Stimulated activated CD4-positive, alpha-beta T cell treated with anti-CD3 and anti-CD28 coated beads, Interleukin-4, amount 100 ng/mL, for 1 hour (primary cell): ENCODE measurements at regions not wholly inside any gene's neighbourhood (a gene's known extent, or its start where the extent isn't known, plus 50 kb on each side); places are given as distances from the start of the nearest gene placed in this dataset.
"Not testable (repeated sequence)": the region's sequence is repeated elsewhere in the genome, so short reads cannot be mapped to it uniquely, and the experiment has no call there.

Experiments
- DNase-seq: peaks from one replicate; pipeline ENCODE4 v3.0.0-alpha.2; 2020

DNA sequence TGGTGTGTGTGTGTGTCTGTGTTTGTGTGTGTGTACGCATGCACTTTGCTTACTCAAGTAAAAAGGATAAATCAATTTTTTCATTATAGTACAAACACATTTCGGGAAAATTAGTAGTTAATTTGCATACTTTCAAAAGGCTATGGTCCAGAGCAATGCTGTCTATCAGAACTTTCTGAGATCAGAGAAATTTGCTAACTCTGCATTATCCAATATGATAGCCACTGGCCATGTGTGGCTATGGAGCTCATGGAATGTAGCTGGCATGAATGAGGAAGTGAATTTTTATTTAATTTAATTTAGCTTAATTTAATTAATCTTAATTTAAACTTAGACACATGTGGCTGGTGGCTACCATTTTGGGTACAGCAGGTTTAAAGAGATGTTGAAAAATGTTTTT is 289.6 kb downstream of the MAT2B start:
- no peak for DNase-seq

DNA sequence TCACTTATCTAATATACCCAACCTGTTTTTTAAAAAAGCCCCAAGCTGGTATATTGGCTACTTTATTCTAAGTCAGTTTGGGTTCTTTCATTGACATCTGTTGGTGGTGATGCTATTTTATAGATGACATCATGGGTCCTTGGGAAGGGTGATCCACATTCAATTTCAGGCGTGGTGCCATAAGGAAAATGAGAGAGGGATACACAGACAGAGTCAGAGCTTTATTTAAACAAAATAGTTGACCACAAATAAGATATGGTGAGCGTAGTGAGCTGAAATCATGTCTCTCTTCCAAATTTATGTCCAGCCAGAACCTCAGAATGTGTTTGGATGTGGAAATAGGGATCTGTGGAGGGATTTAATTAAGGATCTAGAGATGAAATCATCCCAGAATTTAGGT is 302.4 kb downstream of the MAT2B start:
- DNase-seq, result no peak

DNA sequence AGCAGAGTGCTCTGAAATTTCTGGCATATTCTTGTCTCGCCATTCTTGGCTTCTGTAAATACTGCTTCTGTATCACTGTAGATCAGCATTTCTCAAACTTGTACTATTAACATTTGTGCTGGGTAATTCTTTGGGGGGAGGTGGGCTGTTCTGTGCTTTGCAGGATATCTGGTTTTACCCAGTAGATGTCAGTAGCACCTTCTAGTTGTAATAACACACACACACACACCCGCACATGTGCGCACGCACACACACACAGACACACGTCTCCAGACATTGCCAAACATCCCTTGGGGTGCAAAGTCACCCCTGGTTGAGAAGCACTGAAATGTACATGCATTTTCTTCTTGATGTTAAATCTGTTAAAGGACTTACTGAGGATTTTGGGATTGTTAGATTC is 304.1 kb downstream of the MAT2B start:
- no peak for DNase-seq

DNA sequence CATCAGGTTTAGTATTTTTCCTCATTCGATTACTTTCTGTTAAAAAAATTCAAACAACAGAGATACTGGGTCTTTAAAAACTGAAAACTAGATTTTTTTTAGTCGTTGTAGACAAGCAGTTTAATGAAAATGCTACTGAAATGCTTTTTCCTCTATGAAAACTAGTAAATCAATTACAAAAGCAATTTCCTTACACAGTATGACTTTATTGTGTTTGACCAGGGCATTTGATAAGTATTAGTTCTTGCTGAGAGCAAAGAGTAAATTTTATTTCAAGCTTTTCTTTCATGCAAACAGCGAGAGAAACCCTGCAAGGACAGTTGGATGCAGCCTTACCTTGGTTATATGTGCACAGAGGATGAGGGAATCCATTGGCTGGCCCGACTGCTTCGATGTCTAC is 308.5 kb downstream of the MAT2B start:
- DNase-seq, result no peak

DNA sequence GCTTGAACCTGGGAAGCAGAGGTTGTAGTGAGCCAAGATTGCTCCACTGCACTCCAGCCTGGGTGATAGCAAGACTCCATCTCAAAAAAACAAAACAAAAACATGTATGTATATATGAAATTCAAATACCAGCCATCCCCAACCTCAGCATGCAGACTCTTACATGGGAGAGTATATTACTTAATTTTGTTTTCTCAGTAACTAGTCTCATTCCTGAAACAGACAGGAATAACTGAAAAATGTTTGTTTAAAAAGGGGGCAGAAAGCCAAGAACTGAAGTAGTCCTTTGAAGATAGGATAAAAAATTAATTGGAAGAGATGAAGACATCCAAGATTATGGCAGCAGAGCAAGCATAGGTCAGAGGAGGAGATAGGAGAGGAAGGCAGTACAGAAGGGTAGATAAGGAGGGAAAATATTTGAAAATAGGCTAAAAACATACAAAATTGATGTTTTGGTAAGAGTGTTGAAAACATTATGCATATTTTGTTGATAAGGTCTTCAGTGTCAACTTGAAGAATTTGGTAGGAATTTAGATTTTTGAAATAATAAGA is 309.9 kb downstream of the MAT2B start:
- DNase-seq, result no peak

DNA sequence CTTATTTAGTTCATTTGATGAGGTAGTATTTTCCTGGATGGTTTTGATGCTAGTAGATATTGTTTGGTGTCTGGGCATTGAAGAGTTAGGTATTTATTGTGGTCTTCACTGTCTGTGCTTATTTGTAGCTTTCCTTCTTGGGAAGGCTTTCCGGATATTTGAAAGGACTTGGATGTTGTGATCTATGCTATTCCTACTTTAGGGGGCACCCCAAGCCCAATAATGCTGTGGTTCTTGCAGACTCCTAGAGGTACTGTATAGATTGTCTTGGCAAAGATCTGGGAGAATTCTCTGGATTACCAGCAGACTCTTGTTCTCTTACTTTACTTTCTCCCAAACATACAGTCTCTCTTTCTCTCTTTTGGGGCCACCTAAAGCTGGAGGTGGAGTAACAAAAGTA is 315.7 kb downstream of the MAT2B start:
- DNase-seq, result no peak

DNA sequence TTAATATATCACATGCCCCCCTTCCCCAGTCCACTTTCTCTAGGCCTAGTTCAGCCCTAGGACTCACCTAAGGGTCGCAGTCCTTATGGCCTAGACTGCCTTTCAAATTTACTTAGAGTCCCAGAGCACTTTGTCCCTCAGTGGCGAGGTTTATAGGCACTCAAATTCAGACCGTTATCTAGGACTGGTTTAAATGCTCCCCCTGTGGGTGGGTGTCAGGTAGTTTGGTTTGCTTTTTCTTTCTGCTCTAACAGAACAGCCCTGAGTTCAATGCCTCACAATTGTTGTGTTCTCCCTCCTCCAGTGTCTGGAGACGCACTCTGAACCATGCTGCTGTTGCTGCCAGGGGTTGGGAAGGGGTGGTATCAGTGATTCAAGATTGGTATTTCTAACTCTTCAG is 317.1 kb downstream of the MAT2B start:
- DNase-seq, result no peak

DNA sequence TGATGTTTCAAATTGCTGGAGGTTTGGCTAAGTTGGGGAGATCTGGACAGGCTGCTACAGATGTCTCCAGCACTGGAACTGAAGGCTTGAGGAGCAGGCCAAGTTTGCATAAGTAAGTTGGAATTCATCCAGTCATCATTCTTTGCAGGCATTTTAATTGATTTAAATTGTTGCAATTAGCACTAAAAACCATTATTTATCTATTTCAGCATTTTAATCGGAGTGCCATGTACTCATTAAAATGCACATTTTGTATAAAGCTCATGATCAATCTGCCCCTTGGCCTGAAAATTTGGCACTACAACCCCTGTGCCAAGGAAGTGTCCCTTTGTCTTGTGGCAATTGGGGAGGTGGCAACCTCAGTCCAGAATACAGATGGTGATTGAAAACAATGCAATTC is 320.2 kb downstream of the MAT2B start:
- DNase-seq, result no peak

DNA sequence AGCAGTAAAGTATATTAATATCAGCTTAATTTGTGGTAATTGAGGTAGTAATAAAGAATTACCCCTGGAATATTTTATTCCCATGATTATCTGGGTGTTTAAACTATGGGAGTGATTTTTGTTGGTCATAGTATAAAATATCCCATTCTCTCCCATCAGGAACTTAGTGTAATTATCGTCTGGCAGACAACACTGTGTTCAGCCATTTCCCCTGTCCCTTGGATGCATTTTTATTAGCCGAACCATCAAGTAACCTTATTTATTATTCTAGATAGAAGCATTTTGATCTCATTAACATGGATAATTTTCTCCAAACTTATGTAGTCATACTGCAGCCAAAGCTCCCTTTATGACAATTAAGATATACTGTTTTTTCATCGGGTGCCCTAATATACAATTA is 320.8 kb downstream of the MAT2B start:
- DNase-seq, result no peak

DNA sequence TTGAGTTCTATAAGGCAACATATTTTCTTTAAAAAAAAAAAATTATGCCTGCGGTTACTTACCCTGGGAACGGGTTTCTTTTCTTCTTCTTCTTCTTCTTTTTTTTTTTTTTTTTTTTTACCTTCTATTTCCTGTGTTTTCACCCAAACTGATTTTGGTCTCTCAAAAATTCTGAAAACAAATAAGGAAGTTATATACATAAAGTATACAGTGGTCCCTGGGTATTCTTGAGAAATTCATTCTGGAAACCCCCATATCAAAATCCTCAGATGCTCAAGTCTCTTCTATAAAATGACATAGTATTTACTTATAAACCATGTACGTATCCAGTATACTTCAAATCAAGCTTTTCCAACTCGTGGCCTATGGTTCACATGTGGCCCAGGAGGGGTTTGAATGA is 326.7 kb downstream of the MAT2B start:
- no peak for DNase-seq

DNA sequence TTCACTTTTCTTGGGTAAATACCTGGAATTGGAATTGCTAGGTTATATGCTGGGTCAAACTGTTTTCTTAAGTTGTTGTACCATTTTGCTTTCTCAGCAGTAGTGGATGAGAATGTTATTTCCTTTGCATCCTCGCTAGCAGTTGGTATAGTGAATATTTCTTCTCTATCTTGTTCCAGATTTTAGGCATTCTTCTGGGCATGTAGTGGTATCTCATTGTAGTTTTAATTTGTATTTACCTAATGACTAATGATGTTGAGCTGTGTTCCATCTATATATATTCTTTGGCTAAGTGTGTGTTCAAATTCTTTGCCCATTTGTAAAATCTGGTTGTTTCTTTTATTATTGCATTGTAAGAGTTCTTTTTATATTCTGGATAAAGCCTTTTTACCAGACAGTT is 333.3 kb downstream of the MAT2B start:
- no peak for DNase-seq

DNA sequence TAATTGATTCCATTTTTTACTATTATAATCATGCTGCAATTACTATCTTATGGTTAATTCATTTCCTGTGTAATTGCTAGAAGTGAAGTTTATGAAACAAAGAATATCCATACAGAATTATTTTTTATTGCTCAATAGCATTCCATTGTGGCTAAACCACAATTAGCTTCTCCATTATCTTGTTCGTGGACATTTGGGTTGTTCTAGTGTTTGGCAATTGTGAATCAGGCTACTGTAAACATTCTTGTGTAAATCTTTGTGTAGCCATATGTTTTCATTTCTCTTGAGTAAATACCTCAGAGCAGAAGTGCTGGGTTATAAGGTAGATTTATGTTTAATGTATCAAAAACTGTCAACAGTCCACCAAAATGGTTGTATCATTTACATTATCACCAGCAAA is 341.1 kb downstream of the MAT2B start:
- DNase-seq, result no peak

DNA sequence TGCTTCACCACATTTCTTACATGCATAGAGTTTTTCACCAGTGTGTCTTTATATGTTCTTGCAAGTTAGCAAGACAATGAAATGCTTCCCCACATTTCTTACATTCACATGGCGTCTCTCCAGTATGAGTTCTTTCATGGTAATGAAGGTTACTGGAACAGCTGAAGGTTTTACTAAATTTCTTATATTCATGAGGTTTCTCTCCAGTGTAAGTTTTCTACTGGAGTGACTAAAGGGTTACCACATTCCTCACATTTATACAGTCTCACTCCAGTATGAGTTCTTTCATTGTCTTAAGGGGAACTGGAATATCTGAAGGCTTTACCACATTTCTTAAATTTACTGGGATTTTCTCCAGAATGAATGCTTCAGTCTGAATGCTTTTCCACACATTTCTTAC is 350.3 kb downstream of the MAT2B start:
- DNase-seq, result no peak

DNA sequence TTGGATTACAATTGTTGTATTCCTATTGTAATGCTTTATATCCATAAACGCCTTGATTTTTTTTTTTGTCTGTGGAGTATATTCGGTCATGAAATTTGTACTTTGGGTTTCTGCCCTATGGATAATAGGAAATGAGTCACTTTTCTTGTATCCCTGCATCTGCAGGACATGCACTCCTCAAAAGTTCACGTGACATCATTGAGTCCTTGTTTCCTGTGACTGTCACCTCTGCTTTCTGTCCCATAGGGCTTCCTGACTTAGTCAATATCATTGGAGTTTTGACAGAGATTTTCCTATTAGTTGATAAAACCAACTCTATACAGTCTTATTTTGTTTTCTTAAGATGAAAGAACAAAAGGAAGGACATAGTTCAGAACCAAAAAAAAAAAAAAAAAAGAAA is 356.3 kb downstream of the MAT2B start:
- DNase-seq, result no peak

DNA sequence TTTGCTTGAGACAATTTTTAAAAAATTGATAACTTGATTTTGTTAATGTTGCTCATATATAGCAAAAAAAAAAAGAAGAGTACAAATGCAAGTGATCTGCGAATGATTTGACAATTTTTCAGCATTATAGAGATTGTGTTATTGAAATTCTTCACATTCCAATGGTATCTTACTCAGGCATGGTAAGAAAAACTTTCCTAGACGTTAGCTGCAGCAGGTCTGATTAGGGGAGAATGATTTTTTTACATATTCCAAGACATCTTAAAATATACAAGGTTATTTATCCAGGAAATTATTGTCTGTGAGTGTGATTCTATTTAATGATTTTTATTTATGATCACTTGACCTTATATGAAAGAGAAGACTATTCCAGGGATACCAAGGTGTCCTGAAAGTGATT is 361.9 kb downstream of the MAT2B start:
- no peak for DNase-seq

DNA sequence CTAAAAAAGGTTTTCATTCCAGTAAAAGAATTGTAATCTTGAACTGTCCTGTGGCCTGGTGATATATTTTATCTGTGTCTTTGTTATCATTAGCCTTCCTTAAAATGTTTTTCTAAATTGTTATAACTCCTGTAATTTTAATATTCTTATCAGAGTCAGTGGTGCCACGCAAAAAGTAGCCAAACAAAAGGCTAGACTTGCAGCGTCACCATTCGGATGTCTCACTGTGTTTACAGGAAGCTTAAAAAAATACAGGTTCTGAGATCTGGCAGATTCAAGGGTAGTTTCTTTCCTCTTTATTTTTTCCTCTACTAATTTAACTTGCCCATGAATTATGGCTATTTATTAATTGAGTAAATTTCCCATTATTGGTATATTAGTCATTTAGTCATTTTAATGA is 362.3 kb downstream of the MAT2B start:
- DNase-seq, result no peak

DNA sequence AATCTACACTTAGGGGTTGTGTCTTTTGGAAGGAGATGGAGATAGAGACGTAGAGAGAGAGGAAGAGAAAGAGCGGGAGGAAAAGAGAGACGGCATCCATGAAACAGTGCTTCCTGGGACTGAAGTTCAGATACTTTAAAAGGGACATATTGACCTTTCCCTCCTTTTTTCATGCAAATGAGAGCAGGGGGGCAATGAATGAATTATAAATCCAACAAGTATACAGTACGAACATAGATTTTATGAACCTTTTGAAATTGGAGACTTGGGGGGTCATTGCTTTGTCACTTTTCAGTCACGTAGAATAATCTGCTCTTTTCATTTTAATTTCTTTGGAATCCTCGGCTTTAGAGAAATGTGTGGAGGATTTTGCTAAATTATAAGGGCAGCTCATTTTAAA is 364.2 kb downstream of the MAT2B start:
- DNase-seq, result no peak

DNA sequence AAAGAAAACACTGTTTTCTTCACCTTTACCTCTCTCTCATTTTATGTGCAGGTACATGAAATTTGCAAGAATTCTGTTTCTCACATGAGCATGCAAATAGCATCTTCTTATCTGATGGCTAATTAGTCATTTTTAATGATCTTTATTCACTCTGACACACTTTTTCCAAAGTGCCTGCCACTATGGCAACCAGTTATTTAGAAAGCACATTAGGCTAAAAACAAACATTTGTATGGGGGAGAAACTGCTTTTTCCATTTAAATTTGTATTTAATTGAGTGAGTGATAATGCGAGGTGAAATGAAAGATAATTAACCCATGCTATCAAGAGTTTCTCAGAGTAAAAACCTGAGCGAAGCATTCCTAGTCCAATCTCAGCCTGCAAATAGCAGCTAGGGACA is 365.0 kb downstream of the MAT2B start:
- DNase-seq, result no peak

DNA sequence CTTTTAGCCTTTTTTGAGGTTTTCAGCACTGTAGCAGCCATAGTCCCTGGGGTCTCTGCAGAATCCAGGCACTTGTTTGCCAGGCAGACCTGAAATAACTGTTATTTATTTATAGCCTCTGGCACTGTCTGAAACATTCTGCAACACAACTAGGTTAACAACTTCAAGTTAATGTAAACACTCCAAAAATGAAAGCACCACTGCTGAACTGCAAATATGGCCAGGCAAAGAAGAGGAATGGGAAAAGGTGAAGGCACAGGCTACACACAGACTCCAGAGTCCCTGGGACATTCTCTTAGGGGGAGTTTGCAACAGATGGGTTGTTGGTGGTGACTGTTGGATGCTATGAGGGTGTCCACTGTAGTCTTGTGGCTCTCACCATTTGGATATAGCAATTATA is 369.0 kb downstream of the MAT2B start:
- no peak for DNase-seq

DNA sequence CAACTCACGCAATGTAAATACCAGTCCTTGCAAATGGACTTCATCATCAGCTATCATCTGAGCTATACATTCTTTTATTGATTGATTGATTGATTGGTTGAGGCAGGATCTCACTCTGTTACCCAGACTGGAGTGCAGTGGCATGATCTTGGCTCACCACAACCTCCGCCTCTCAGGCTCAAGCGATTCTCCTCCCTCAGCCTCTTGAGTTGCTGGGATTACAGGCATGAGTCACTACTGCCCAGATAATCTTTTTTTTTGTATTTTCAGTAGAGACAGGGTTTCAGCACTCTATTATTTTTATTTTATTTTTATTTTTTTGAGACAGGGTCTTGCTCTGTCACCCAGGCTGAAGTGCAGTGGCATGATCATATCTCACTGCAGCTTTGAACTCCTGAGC is 369.5 kb downstream of the MAT2B start:
- DNase-seq, result not testable (repeated sequence)

DNA sequence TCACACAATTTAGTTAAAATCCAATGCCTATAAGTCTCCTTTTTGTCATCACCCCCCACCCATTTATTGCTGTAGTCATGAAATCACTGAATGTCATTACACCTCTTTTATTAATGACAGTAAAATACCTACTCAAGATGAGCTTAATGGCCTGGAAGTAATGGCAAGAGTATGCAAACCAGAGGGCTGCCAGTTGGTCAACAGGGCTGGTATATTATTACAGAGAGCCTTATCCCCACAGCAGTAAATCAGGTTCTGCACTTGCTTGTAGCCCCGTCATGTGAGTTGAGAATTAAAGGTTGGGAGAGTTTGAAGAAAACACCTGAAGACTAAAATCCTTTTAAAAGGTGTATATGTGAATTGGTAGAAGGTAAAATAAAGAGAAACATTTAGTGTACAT is 372.4 kb downstream of the MAT2B start:
- DNase-seq, result no peak

DNA sequence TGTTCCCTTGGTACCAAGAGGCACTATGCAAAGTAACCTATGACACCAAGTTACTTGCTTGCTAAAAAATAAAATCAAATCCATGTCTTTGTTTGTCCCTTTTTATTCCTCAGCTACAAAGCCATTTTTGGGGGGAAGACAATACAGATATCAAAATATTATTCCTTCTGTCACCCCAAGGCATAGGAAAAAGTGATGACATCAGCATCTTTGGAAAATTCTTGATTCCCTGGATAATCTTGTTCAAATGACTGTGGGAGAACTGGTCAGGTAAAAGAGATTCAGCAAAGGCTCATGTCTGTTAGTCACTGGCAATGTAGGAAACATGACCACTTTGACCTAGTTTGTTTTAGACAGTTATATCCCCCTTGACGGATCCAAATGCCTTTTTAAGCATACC is 373.1 kb downstream of the MAT2B start:
- no peak for DNase-seq

DNA sequence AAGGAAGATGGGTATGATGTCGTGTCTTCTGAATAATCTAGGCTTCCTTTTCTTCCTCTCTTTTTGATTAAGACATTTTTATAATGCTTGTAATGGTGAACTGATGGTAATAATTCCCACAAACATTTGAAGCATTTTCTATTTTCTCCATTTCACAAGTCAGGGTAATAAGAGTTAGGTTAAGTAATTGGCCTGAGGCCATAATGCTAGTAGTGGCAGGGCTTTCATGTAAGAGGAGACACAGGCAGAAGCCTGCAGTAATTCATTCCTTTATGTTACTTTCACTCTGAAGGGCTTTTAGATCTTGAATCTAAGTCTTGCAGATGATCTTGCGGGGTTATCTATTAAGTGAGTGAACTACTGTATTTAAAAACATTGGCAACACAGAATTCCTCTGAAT is 374.9 kb downstream of the MAT2B start:
- DNase-seq, result no peak

DNA sequence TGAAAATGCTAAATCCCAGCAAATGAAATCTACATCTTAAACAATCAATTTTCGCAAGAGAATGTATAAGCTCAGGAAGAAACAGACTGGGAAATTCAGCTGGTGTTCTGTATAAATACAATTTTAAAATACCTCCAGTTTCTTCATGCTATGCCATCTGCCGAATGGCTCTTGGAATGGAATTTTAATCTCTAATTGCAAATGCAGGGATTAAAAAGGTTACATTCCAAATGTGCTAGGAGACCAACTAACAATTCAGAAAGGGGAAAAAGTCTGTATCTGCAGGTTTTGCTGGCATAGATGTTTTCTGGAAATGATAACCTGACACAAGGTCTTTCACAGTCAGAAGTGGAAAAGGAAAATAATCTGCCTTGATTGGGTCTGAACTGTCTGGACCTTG is 379.7 kb downstream of the MAT2B start:
- DNase-seq, result no peak

DNA sequence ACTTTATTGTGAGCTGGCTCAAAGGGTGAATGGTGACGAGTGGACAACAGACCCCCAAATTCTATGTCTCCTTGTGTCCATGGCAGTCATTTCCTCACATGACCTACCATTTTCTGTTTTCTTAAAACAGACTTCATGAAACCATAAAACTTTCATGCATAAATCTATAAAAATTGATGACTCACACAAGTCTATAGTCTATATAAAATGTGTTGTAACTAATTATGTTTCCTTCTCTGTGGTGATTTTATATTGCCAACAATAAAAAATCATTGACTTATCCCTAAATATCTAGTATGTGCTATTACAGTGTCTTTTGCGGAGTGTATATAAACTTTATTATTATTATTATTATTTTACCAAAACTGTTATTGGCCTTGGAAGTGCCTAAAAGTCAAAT is 382.4 kb downstream of the MAT2B start:
- DNase-seq, result no peak

DNA sequence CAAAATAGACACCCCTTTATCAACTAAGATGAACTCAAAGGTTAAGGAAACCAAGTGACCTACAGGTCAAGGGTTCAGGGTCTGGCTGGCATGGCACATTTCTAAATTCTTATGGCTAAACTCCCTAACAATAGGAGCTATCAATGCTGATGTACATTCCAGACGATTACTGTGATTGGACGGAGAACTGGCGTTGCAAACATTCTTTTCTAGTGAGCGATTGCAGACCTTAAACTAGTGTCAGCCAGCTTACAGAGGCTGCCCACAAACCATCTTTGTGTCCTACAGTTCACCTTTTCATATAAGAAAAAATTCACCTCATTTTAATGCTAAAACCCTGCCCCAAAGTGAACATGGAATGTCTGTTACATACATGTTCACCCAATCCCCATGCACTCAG is 382.9 kb downstream of the MAT2B start:
- no peak for DNase-seq
